ENCODE measurements at regions not wholly inside any gene's neighbourhood (a gene's known extent, or its start where the extent isn't known, plus 50 kb on each side); places are given as distances from the start of the nearest gene placed in this dataset.
A peak's percentile ranks its signal among the peaks of the same experiment; 100 is the strongest.

DNA sequence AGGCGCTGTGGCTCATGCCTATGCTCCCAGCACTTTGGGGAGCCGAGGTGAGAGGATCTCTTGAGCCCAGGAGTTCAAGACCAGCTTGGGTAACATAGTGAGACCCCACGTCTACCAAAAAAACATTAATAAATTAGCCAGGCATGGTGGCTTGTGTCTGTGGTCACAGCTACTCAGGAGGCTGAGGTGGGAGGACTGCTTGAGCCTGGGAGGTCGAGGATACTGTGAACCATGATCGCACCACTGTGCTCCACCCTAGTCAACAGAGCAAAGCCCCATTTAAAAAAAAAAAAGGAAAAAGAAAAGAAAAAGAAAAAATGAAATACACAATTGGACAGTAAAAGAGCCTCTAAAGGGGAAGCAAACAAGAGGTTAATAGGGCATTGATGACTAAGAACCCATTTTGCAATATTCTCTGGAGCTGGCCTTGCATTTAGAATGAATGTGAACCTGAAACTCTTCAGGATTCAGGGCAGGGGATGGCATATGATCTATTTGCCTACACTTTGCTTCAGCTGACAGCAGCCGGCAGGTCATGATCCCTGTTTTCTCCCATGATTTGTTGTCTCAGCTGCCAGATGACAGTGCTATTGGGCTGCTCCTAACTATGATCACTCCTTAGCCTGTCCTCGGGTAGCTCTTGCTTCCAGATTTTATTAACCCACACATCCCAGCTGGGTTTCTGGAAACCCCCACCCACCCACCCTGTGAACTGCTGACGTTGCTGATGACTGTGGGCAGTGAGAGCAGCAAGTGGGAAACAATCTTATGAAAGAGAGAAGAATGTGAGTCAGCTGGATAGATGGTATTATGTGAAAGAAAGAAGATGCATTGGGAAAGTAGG is 83.8 kb upstream of the ELOVL5 start:
- no peaks in the 10 kb centered on the region for H3K36me3 ChIP-seq
- TF ChIP-seq, protein P1, sequence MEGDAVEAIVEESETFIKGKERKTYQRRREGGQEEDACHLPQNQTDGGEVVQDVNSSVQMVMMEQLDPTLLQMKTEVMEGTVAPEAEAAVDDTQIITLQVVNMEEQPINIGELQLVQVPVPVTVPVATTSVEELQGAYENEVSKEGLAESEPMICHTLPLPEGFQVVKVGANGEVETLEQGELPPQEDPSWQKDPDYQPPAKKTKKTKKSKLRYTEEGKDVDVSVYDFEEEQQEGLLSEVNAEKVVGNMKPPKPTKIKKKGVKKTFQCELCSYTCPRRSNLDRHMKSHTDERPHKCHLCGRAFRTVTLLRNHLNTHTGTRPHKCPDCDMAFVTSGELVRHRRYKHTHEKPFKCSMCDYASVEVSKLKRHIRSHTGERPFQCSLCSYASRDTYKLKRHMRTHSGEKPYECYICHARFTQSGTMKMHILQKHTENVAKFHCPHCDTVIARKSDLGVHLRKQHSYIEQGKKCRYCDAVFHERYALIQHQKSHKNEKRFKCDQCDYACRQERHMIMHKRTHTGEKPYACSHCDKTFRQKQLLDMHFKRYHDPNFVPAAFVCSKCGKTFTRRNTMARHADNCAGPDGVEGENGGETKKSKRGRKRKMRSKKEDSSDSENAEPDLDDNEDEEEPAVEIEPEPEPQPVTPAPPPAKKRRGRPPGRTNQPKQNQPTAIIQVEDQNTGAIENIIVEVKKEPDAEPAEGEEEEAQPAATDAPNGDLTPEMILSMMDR (IDR thresholded peaks at IDR 0.05) = no peak
- intact Hi-C loops (cut with DNase I) = no loop called here
- no peaks in the 10 kb centered on the region for H3K9me3 ChIP-seq
- ATAC-seq = peak; percentile 73
- peaks cover 0 to 20% of the 10 kb centered on the region in 2 donors for H3K4me1 ChIP-seq
- H3K4me3 ChIP-seq = no peak overlapping the region
- no peaks in the 10 kb centered on the region for H3K27me3 ChIP-seq
- no peak for DNase-seq
- H3K27ac ChIP-seq = peak overlapping the region in 1 of 2 donors; percentile 62

DNA sequence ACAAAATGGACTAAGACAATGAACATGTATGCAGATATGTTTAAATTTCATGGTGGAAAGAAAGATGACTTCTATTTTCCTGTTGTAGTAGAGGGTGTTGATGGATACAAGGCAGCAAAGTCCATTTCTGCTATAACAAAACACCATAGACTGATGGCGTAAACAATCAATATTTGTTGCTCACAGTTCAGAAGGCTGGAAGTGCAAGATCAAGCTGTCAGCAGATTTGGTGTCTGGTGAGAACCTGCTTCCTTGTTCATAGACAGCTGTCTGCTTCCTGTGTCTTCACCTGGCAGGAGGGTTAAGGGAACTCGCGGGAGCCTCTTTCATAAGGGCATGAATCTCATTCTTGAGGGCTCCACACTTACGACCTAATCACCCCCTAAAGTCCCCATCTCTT is 83.0 kb upstream of the ELOVL5 start:
- TF ChIP-seq, protein P1 (IDR thresholded peaks at IDR 0.05) = no peak
- DNase-seq = no peak
- Histone ChIP-seq H3K27ac (no peak overlapping the region), H3K4me3 (no peak overlapping the region), H3K36me3 (no peaks in the 10 kb centered on the region), H3K4me1 (peaks cover 0 to 20% of the 10 kb centered on the region in 2 donors), H3K9me3 (no peaks in the 10 kb centered on the region), H3K27me3 (no peaks in the 10 kb centered on the region)
- intact Hi-C loops (cut with DNase I) = no loop called here
- ATAC-seq = no peak

DNA sequence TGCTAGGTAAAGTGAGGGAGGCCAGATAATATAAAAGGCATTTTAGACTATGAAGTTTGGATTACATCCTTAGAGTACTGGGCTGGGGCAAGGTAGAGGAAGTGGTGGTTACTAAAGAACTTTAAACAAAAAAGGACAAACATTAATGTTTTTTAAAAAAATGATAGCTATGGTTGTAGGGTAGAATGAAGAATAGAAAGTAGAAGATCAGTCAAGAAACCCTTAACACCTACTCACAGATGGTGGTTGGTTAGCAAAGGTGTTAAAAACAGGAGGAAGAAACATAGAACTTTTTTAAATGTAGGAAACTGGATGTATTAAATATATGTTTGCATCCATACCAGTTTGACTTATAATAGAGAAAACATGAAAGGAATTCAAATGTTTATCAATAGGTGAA is 80.7 kb upstream of the ELOVL5 start:
- H3K4me3 ChIP-seq = no peak overlapping the region
- TF ChIP-seq, protein P1 (IDR thresholded peaks at IDR 0.05) = no peak
- H3K27me3 ChIP-seq = no peaks in the 10 kb centered on the region
- intact Hi-C loops (cut with DNase I) = no loop called here
- H3K9me3 ChIP-seq = no peaks in the 10 kb centered on the region
- peaks cover 0 to 20% of the 10 kb centered on the region in 2 donors for H3K4me1 ChIP-seq
- H3K27ac ChIP-seq = no peak overlapping the region
- ATAC-seq = no peak
- no peaks in the 10 kb centered on the region for H3K36me3 ChIP-seq
- DNase-seq = no peak

DNA sequence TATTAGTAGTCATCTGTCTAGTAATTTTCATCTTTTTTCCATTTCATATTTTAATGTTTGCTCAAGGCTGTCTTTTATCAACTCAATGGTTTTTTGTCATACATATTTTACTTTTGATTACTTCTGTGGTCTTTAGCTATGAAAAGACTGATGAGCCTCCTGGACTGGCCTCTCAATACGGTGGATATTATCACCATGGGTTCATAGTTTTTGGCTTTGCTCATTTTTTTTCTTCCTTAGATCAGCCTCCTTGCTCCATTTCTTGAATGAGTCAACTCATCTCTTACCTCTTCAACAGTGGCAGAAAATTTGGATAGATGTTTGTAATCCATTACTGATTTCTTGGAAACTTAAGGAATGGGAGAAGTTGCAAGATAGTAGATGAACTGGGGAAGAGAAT is 80.1 kb upstream of the ELOVL5 start:
- ATAC-seq = no peak
- H3K36me3 ChIP-seq = no peaks in the 10 kb centered on the region
- TF ChIP-seq, protein P1 (IDR thresholded peaks at IDR 0.05) = no peak
- H3K27me3 ChIP-seq = no peaks in the 10 kb centered on the region
- H3K27ac ChIP-seq = no peak overlapping the region
- intact Hi-C loops (cut with DNase I) = no loop called here
- no peak overlapping the region for H3K4me3 ChIP-seq
- DNase-seq = no peak
- peaks cover 0 to 20% of the 10 kb centered on the region in 2 donors for H3K4me1 ChIP-seq
- H3K9me3 ChIP-seq = no peaks in the 10 kb centered on the region

DNA sequence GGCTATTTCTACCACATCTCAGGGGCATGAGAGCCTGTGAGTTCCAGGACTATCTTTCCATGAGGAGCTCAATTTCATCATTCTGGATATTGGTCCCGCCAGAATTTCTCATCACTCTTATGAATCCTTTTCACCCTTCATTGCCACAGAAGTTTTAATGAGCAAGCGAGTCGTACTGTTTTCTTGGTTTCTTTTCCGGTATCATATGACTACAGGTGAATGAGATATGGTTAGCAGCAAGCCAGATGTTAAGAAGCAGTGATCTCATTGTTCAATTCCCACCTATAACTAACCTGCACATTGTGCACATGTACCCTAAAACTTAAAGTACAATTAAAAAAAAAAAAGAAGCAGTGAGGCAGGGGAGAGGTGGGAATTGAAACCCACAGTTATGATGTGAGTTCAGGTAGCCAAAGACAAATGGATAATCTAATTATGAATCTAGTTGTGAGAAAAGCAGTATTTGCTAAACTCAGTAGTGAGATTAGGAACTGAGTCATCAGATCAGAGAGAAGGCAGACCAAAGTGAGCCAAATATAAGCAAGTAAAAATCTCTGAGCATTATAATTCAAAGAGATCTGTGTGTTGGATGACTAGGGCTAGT is 78.0 kb upstream of the ELOVL5 start:
- Histone ChIP-seq H3K9me3 (no peaks in the 10 kb centered on the region), H3K4me1 (peaks cover 0 to 2% of the 10 kb centered on the region in 2 donors), H3K27ac (no peak overlapping the region), H3K27me3 (no peaks in the 10 kb centered on the region), H3K4me3 (no peak overlapping the region), H3K36me3 (no peaks in the 10 kb centered on the region)
- DNase-seq = no peak
- ATAC-seq = no peak
- TF ChIP-seq, protein P1 (IDR thresholded peaks at IDR 0.05) = no peak
- intact Hi-C loops (cut with DNase I) = no loop called here
